Fibroblast of skin of left biceps (primary cell): ENCODE measurements at regions not wholly inside any gene's neighbourhood (a gene's known extent, or its start where the extent isn't known, plus 50 kb on each side); places are given as distances from the start of the nearest gene placed in this dataset.

ENCODE experiments used
- DNase-seq, 2 experiments: peaks; one replicate each; pipeline ENCODE4 v3.0.0-alpha.2; 2013; ENCODE audit warnings: low read depth in 2 of 2

DNA sequence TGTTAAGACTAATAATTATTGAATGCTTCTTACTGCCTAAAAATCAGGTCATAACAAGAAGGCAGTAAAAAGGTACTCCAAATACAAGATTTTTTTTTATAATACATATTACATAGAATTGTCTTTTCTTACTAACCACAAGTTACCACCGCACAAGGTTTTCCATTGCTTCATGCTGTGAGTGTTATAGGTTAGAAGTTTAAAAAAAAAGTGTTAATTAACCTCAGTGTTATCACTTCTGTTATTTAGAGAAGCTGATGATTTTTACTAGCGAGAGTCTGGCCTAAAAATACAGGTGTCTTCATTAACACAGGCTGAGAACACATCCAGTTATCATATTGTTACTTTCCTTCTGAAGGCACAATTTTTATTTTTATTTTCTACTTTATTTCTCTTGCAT, 1281.9 kb upstream of the CELF2 start:
- DNase-seq = no peak

DNA sequence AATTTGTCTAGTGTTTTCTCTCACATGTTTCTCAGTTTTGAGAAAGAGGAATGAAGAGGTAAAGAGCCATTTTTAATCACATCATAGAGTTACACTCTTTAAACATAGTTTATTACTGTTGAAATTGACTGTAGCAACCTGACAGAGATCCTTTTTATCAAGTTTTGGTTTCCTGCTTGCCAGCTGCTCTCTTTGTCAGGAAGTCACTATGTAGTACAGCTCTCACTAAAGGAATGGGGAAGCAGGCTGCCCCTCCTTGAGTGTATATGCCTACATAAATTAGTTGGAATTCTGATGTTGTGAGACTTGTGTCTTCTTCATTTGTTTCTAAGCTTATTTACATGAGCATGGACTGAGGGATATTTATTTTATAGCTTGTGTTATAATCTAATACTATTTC, 1274.0 kb upstream of the CELF2 start:
- DNase-seq = no peak

DNA sequence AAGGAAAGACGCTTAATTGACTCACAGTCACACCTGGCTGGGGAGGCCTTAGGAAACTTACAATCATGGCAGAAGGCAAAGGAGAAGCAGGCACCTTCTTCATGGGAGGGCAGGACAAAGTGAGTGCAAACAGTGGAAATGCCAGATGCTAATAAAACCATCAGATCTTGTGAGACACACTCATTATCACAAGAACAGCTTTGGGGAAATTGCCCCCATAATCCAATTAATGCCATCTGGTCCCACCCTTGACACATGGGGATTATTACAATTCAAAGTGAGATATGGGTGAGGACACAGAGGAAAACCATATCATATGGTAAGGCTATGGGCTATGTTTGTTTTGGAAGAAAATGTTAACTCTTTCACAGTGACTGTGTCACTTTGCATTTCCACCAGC, 1272.5 kb upstream of the CELF2 start:
- DNase-seq = no peak

- DNase-seq = no peak
Measured at GRCh38 chr10:9757176-9757575, 1260.5 kb upstream of the CELF2 start.

GRCh38 chr10:9759596-9759995, 1258.1 kb upstream of the CELF2 start:
- DNase-seq = no peak

DNA sequence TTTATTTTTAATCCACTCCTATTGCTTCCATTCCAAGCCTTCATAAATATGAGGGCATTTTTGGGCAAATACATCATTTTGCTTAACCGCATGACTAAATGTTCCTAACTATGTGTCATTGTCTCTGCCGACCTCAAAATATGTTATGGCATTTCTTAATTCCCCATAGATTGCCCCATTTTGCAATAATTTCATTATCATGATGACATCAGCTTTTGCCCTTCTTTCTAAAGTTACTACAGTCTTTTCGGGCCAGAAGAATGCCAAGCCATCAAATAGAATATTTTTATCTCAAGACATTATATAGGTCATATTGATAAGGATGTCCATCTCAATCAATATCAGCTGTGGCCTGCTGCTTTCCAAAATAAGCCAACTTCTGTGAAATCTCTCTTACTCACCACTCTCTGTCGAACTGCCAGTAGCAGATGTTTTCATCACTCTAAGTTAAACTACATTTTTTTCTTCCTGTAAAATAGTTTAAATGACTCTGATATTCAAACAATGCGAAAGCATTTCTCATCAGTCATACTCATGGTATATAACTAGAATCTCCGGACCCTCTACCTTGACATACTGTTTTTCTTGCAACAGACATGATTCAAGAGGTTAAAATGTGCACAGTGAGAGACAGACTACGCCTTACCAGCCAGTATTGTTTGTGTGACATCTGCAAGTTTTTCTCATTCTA, 1254.6 kb upstream of the CELF2 start:
- peak; percentile 91 to 93 for DNase-seq

- DNase-seq = no peak
Measured at GRCh38 chr10:9766762-9767161, 1250.9 kb upstream of the CELF2 start.

GRCh38 chr10:9781666-9782065, 1236.0 kb upstream of the CELF2 start:
- no peak for DNase-seq

GRCh38 chr10:9786101-9786500, 1231.6 kb upstream of the CELF2 start:
- DNase-seq = no peak

DNA sequence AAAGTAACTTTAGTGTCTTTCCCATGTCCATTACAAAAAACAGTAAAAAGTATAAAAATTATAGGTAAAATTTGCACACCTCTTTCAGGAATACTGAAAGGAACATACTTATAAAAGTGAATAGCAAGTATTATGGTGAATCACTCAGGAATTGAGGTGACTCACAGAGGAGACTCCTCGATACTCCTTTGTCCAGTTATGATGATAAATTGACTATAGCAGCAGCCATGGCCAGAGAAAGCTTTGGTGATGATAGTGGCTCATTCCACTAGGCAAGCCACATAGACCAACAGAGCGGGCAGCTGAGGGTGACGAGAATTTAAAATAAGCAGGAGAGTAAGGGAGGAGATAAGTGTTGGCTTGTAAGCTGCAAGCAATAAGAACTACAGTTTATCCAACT, 1231.1 kb upstream of the CELF2 start:
- DNase-seq = no peak

- no peak for DNase-seq
Measured at GRCh38 chr10:9789996-9790395, 1227.7 kb upstream of the CELF2 start.

DNA sequence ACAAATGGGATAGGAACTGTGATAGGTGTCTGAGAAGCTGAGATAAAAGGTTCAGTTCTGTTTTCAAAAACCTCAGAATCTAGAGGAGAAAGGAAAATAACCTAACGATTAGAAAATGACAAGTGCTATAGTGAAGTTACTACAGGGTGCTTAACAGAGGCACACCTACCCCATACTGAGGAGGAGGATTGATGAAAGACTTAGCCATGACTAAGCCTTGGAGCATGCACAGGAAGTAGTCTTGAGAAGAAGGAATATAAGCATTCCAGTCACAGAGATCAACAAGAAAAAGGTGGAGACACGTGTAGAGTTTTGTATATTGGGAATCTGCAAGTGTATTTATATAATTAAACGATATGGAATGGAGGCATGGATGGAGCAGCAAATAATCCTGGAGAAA, 1225.5 kb upstream of the CELF2 start:
- DNase-seq = no peak

DNA sequence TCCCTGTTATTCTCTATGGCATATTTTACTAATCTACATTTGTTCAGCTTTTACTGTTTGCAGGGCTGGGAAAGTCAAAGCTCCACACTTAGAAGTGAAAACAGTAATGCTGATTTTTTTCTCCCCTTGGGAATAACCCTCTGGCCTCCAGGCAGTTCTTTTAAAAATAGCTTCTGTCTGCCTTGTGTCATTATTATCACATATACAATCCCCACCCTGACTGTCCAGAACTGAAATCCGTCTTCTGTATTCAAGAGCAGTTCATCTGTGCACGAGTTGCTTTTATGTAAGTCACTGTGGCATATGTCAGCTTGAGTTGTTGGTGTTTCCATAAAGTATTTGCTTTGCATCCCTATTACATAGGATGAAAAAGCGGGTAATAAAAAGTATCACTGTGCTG, 1221.1 kb upstream of the CELF2 start:
- DNase-seq = no peak

- no peak for DNase-seq
Measured at GRCh38 chr10:9800011-9800410, 1217.7 kb upstream of the CELF2 start.

- DNase-seq = no peak
Measured at GRCh38 chr10:9800571-9800970, 1217.1 kb upstream of the CELF2 start.

DNA sequence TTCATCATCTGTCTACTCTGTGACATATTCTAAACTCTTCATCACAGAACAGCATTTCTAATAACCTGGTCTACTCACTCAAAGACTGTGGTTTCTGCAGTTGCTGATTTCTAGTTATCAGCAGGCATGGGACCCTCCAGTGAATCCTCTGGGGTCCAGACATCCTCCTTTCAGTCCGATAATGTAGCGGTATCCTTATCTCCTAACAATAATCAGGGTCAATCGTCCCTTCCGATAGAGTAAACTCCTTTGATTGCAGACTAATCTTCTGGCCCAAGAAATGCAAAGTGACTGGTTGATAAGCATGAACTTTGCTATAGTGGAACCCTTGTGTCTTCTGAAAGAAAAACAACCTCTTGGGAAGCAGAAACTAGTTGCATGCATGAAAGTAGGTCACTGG, 1209.8 kb upstream of the CELF2 start:
- DNase-seq = no peak

GRCh38 chr10:9811601-9812000, 1206.1 kb upstream of the CELF2 start:
- peak in 1 of 2 experiments; percentile 18 for DNase-seq

- peak in 1 of 2 experiments; percentile 27 for DNase-seq
Measured at GRCh38 chr10:9814285-9814864, 1203.3 kb upstream of the CELF2 start.

- no peak for DNase-seq
Measured at GRCh38 chr10:9819756-9820494, 1197.7 kb upstream of the CELF2 start.

DNA sequence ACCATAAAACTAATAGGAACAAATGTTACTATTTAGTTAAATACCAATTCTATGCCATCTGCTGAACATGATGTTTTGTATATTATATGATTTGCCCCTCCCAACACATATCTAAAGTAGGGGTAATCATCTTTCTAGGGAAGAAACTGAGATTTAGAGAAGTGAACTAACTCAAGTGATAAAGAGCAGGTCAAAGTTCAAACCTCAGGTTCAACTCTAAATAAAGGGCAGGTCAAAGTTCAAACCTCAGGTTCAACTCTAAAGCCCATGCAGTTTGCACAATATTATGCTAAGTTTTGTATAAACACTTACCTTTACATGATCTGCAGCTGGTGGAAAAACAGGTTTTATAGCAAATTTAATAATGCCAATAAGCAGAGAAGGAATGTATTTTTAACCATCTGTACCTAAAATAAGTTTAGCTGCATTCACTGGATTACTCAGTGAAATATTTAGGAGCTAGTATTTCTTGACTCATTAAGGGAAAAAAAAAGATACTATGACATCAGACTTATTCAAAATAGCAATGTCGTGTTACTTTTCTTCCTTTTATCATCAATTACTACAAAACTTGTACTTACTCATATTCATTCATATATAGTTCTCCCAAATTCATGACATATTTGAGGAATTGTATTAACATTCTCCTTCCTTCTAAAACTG, 1194.3 kb upstream of the CELF2 start:
- DNase-seq = no peak

- no peak for DNase-seq
Measured at GRCh38 chr10:9824631-9825071, 1193.0 kb upstream of the CELF2 start.

- no peak for DNase-seq
Measured at GRCh38 chr10:9825491-9826018, 1192.1 kb upstream of the CELF2 start.
